ENCODE measurements at regions not wholly inside any gene's neighbourhood (a gene's known extent, or its start where the extent isn't known, plus 50 kb on each side); places are given as distances from the start of the nearest gene placed in this dataset.

GRCh38 chr7:40996233-40996677 lies 706.6 kb downstream of the INHBA start:
- no peaks in the 10 kb centered on the region for H3K27me3 ChIP-seq (ENCODE audit: control insufficient read depth in 1 of 2, insufficient read depth in 2 of 2, low read length in 2 of 2)
- no peak overlapping the region for H3K27ac Mint-ChIP-seq
- no peaks in the 10 kb centered on the region for H3K9me3 ChIP-seq (ENCODE audit: control insufficient read depth in 1 of 2, insufficient read depth in 1 of 2, low read length in 2 of 2)
- no peak overlapping the region for H3K4me3 ChIP-seq (ENCODE audit: low read length)
- H3K4me1 ChIP-seq (ENCODE audit: insufficient read depth, low read length), result no peaks in the 10 kb centered on the region
- H3K27me3 Mint-ChIP-seq, result no peaks in the 10 kb centered on the region
- H3K27ac ChIP-seq (ENCODE audit: low read depth in 1 of 2, low read length in 2 of 2), result no peak overlapping the region
- DNase-seq, result no peak
- TF ChIP-seq CTCF (IDR thresholded peaks at IDR 0.05), result no peak
- H3K36me3 Mint-ChIP-seq (ENCODE audit: low read depth), result no peaks in the 10 kb centered on the region
- ChIA-PET CTCF (no interaction called here), POLR2A (no interaction called here)
- H3K36me3 ChIP-seq (ENCODE audit: insufficient read depth, low read length), result no peaks in the 10 kb centered on the region
- intact Hi-C loops (cut with DNase I, micrococcal nuclease), result no loop called here
- H3K4me1 Mint-ChIP-seq (ENCODE audit: low read depth), result no peaks in the 10 kb centered on the region
- H3K4me3 Mint-ChIP-seq, result no peak overlapping the region
- peaks cover 2% of the 10 kb centered on the region for H3K9me3 Mint-ChIP-seq
- no peak for ATAC-seq (ENCODE audit: poor library complexity)

GRCh38 chr7:40990841-40991240 lies 712.0 kb downstream of the INHBA start:
- Mint-ChIP-seq H3K27ac (no peak overlapping the region), H3K9me3 (peaks cover 2% of the 10 kb centered on the region), H3K27me3 (no peaks in the 10 kb centered on the region), H3K4me3 (no peak overlapping the region), H3K4me1 (ENCODE audit: low read depth) (no peaks in the 10 kb centered on the region), H3K36me3 (ENCODE audit: low read depth) (no peaks in the 10 kb centered on the region)
- ChIA-PET CTCF (no interaction called here), POLR2A (no interaction called here)
- intact Hi-C loops (cut with DNase I, micrococcal nuclease), result no loop called here
- H3K9me3 ChIP-seq (ENCODE audit: control insufficient read depth in 1 of 2, insufficient read depth in 1 of 2, low read length in 2 of 2), result no peaks in the 10 kb centered on the region
- DNase-seq (no peak), ATAC-seq (ENCODE audit: poor library complexity) (no peak)
- no peaks in the 10 kb centered on the region for H3K4me1 ChIP-seq (ENCODE audit: insufficient read depth, low read length)
- no peaks in the 10 kb centered on the region for H3K36me3 ChIP-seq (ENCODE audit: insufficient read depth, low read length)
- no peaks in the 10 kb centered on the region for H3K27me3 ChIP-seq (ENCODE audit: control insufficient read depth in 1 of 2, insufficient read depth in 2 of 2, low read length in 2 of 2)
- no peak overlapping the region for H3K4me3 ChIP-seq (ENCODE audit: low read length)
- no peak for TF ChIP-seq CTCF (IDR thresholded peaks at IDR 0.05)
- H3K27ac ChIP-seq (ENCODE audit: low read depth in 1 of 2, low read length in 2 of 2), result no peak overlapping the region

- DNase-seq, result no peak
- intact Hi-C loops (cut with DNase I, micrococcal nuclease), result no loop called here
- H3K4me1 Mint-ChIP-seq (ENCODE audit: low read depth), result no peaks in the 10 kb centered on the region
- no peaks in the 10 kb centered on the region for H3K27me3 ChIP-seq (ENCODE audit: control insufficient read depth in 1 of 2, insufficient read depth in 2 of 2, low read length in 2 of 2)
- no peak overlapping the region for H3K4me3 Mint-ChIP-seq
- no peaks in the 10 kb centered on the region for H3K9me3 ChIP-seq (ENCODE audit: control insufficient read depth in 1 of 2, insufficient read depth in 1 of 2, low read length in 2 of 2)
- TF ChIP-seq CTCF (IDR thresholded peaks at IDR 0.05), result no peak
- H3K27ac ChIP-seq (ENCODE audit: low read depth in 1 of 2, low read length in 2 of 2), result no peak overlapping the region
- H3K27ac Mint-ChIP-seq, result no peak overlapping the region
- H3K36me3 Mint-ChIP-seq (ENCODE audit: low read depth), result no peaks in the 10 kb centered on the region
- H3K36me3 ChIP-seq (ENCODE audit: insufficient read depth, low read length), result no peaks in the 10 kb centered on the region
- ChIA-PET CTCF (no interaction called here), POLR2A (no interaction called here)
- H3K4me3 ChIP-seq (ENCODE audit: low read length), result no peak overlapping the region
- no peaks in the 10 kb centered on the region for H3K27me3 Mint-ChIP-seq
- H3K4me1 ChIP-seq (ENCODE audit: insufficient read depth, low read length), result no peaks in the 10 kb centered on the region
- peaks cover under 1% of the 10 kb centered on the region for H3K9me3 Mint-ChIP-seq
- ATAC-seq (ENCODE audit: poor library complexity), result no peak
Measured at GRCh38 chr7:40987571-40987970, 715.3 kb downstream of the INHBA start.
